ENCODE measurements at regions not wholly inside any gene's neighbourhood (a gene's known extent, or its start where the extent isn't known, plus 50 kb on each side); places are given as distances from the start of the nearest gene placed in this dataset.

- Histone ChIP-seq H3K9me1 (replicated peaks; ENCODE audit: control insufficient read depth, extremely low read depth, insufficient read depth, low read length) (no peaks in the 10 kb centered on the region), H3K4me1 (ENCODE audit: control insufficient read depth, extremely low read depth, insufficient read depth, low read length) (no peaks in the 10 kb centered on the region), H4K20me1 (replicated peaks; ENCODE audit: control insufficient read depth, extremely low read depth, insufficient read depth, low read length) (no peaks in the 10 kb centered on the region), H3K9ac (replicated peaks; ENCODE audit: extremely low read depth, insufficient read depth, low read length) (no peak overlapping the region), H3K79me2 (ENCODE audit: control insufficient read depth, insufficient read depth, low read length) (no peaks in the 10 kb centered on the region), H3K27me3 (ENCODE audit: control insufficient read depth in 2 of 2, insufficient read depth in 2 of 2, low read length in 2 of 2) (no peaks in the 10 kb centered on the region), H2AFZ (ENCODE audit: low read depth, low read length) (no peak overlapping the region), H3K4me2 (ENCODE audit: insufficient read depth, low read length) (no peak overlapping the region), H3K4me3 (replicated peaks in 1 of 3; ENCODE audit: insufficient read depth in 1 of 3, low read depth in 1 of 3, low read length in 3 of 3) (no peak overlapping the region), H3K27ac (ENCODE audit: insufficient read depth, low read depth, low read length) (no peak overlapping the region), H3K36me3 (ENCODE audit: control insufficient read depth in 2 of 2, extremely low read depth in 1 of 2, insufficient read depth in 2 of 2, low read length in 2 of 2) (no peaks in the 10 kb centered on the region), H3K9me3 (replicated peaks; ENCODE audit: control insufficient read depth, insufficient read depth, low read length) (no peaks in the 10 kb centered on the region)
- DNase-seq (ENCODE audit: low read depth, low spot score) (no peak), FAIRE-seq (no peak)
- BruUV-seq (replicated peaks) = no TSS peak
- intact Hi-C loops (cut with micrococcal nuclease) = no loop called here
- no peak for TF ChIP-seq MAX (IDR thresholded peaks at IDR 0.05; ENCODE audit: insufficient read depth, insufficient read length)
- no peak for TF ChIP-seq EZH2 (IDR thresholded peaks at IDR 0.05; ENCODE audit: borderline replicate concordance, low read depth, low read length, severe bottlenecking)
- TF ChIP-seq FOS (IDR thresholded peaks at IDR 0.05; ENCODE audit: borderline replicate concordance, insufficient read depth, low read length) = no peak
- no peak for TF ChIP-seq CTCF (IDR thresholded peaks at IDR 0.05; ENCODE audit: extremely low read depth in 1 of 2, insufficient read depth in 1 of 2, low read depth in 1 of 2, low read length in 2 of 2)
- no peak for TF ChIP-seq JUN (IDR thresholded peaks at IDR 0.05; ENCODE audit: borderline replicate concordance, insufficient read depth, insufficient read length, low read depth)
- TF ChIP-seq POLR2AphosphoS5 (IDR thresholded peaks at IDR 0.05; ENCODE audit: insufficient read depth, low read depth, low read length) = no peak
- TF ChIP-seq POLR2A (IDR thresholded peaks at IDR 0.05; ENCODE audit: low read depth, low read length) = no peak
- TF ChIP-seq GATA2 (IDR thresholded peaks at IDR 0.05; ENCODE audit: insufficient read depth, insufficient read length, low read depth, low read length) = no peak
- TF ChIP-seq MYC (IDR thresholded peaks at IDR 0.05; ENCODE audit: low read depth, low read length) = no peak
- ChIA-PET POLR2A (no interaction called here), CTCF (no interaction called here)
- dilution Hi-C loops (cut with MboI; ENCODE audit: extremely low pct_ligation_motif_present, low sequenced_read_pairs) = no loop called here
Measured at GRCh38 chr18:32610176-32610575, 139.5 kb upstream of the GAREM1 start.

Measured in endothelial cell of umbilical vein (primary cell).